Activated CD4-positive, alpha-beta T cell treated with anti-CD3 and anti-CD28 coated beads, Interleukin-2, Interleukin-4, amounts not matched to agents 100 ng/mL and 50 ng/mL, durations not matched to agents 16 hours and 8 hours (primary cell): ENCODE measurements at regions not wholly inside any gene's neighbourhood (a gene's known extent, or its start where the extent isn't known, plus 50 kb on each side); places are given as distances from the start of the nearest gene placed in this dataset.

ENCODE experiments used
- DNase-seq: peaks from one replicate; pipeline ENCODE4 v3.0.0-alpha.2; 2020; ENCODE audit warnings: low spot score

GRCh38 chr2:146131785-146132184 is 1611.9 kb upstream of the ZEB2 start:
- DNase-seq, result no peak

- no peak for DNase-seq
Observed at GRCh38 chr2:146131048-146131447, 1611.1 kb upstream of the ZEB2 start.

- DNase-seq, result no peak
Observed at GRCh38 chr2:146130290-146130689, 1610.4 kb upstream of the ZEB2 start.

- no peak for DNase-seq
Observed at GRCh38 chr2:146129231-146129630, 1609.3 kb upstream of the ZEB2 start.

- no peak for DNase-seq
Observed at GRCh38 chr2:146128216-146128615, 1608.3 kb upstream of the ZEB2 start.

GRCh38 chr2:146125551-146125950 is 1605.6 kb upstream of the ZEB2 start:
- no peak for DNase-seq

GRCh38 chr2:146124741-146125140 is 1604.8 kb upstream of the ZEB2 start:
- DNase-seq, result no peak

GRCh38 chr2:146123714-146124113 is 1603.8 kb upstream of the ZEB2 start:
- DNase-seq, result no peak

- no peak for DNase-seq
Observed at GRCh38 chr2:146123256-146123655, 1603.3 kb upstream of the ZEB2 start.

- no peak for DNase-seq
Observed at GRCh38 chr2:146119586-146119985, 1599.7 kb upstream of the ZEB2 start.

GRCh38 chr2:146108993-146109392 is 1589.1 kb upstream of the ZEB2 start:
- no peak for DNase-seq

- DNase-seq, result no peak
Observed at GRCh38 chr2:146094185-146094584, 1574.3 kb upstream of the ZEB2 start.

GRCh38 chr2:146081459-146081858 is 1561.5 kb upstream of the ZEB2 start:
- no peak for DNase-seq

- DNase-seq, result no peak
Observed at GRCh38 chr2:146080925-146081324, 1561.0 kb upstream of the ZEB2 start.

GRCh38 chr2:146079216-146079615 is 1559.3 kb upstream of the ZEB2 start:
- DNase-seq, result no peak

- DNase-seq, result no peak
Observed at GRCh38 chr2:146077156-146077555, 1557.2 kb upstream of the ZEB2 start.

- no peak for DNase-seq
Observed at GRCh38 chr2:146068051-146068450, 1548.1 kb upstream of the ZEB2 start.

GRCh38 chr2:146048141-146048540 is 1528.2 kb upstream of the ZEB2 start:
- no peak for DNase-seq

GRCh38 chr2:146041274-146041910 is 1521.5 kb upstream of the ZEB2 start:
- no peak for DNase-seq

GRCh38 chr2:146040051-146040450 is 1520.1 kb upstream of the ZEB2 start:
- no peak for DNase-seq

GRCh38 chr2:146038014-146038413 is 1518.1 kb upstream of the ZEB2 start:
- no peak for DNase-seq

- DNase-seq, result no peak
Observed at GRCh38 chr2:146037334-146037870, 1517.5 kb upstream of the ZEB2 start.

- DNase-seq, result no peak
Observed at GRCh38 chr2:146031158-146031557, 1511.2 kb upstream of the ZEB2 start.

- DNase-seq, result no peak
Observed at GRCh38 chr2:146027156-146027555, 1507.2 kb upstream of the ZEB2 start.
